ENCODE measurements at regions not wholly inside any gene's neighbourhood (a gene's known extent, or its start where the extent isn't known, plus 50 kb on each side); places are given as distances from the start of the nearest gene placed in this dataset.

- no peaks in the 10 kb centered on the region for H3K27me3 ChIP-seq (ENCODE audit: insufficient read depth, low read length)
- H3T11ph ChIP-seq (ENCODE audit: low read length) = no peak overlapping the region
- H4K20me1 ChIP-seq (ENCODE audit: control insufficient read depth, insufficient read depth, insufficient read length) = no peaks in the 10 kb centered on the region
- no peak overlapping the region for H3K56ac ChIP-seq (ENCODE audit: insufficient read length, low read depth, low read length)
- H3K18ac ChIP-seq (ENCODE audit: insufficient read length, low read depth, low read length) = no peak overlapping the region
- H3K36me3 Mint-ChIP-seq (ENCODE audit: insufficient read depth in 1 of 3, low read depth in 3 of 3) = peaks cover 0 to 2% (median 0%) of the 10 kb centered on the region in 3 experiments; a peak in 3 of 7 replicates
- H3K4me2 ChIP-seq (ENCODE audit: insufficient read depth, insufficient read length, low read length) = no peak overlapping the region
- no peak overlapping the region for H3K27ac ChIP-seq (ENCODE audit: insufficient read length, low read depth, low read length)
- H3K79me1 ChIP-seq (ENCODE audit: insufficient read depth, low read depth, low read length, poor library complexity, severe bottlenecking) = no peaks in the 10 kb centered on the region
- peaks cover 0 to 6% of the 10 kb centered on the region in 2 experiments; a peak in 4 of 5 replicates for H3K9me3 Mint-ChIP-seq
- no peak for DNase-seq
- no peak overlapping the region for H2AK5ac ChIP-seq (ENCODE audit: insufficient read length, low read length)
- no peak for TF ChIP-seq CTCF (conservative IDR thresholded peaks at IDR 0.05)
- no peak overlapping the region for H3K14ac ChIP-seq (ENCODE audit: insufficient read depth, low read length)
- no peaks in the 10 kb centered on the region for H3K79me2 ChIP-seq (ENCODE audit: insufficient read depth, low read length)
- no peak overlapping the region for H3K4ac ChIP-seq (ENCODE audit: low read depth, low read length)
- H2AFZ ChIP-seq (ENCODE audit: low read length) = no peak overlapping the region
- H2BK5ac ChIP-seq (ENCODE audit: insufficient read length, low read length) = no peak overlapping the region
- no peak overlapping the region for H2BK20ac ChIP-seq (ENCODE audit: low read depth, low read length, poor library complexity, severe bottlenecking)
- no peak overlapping the region for H2BK15ac ChIP-seq (ENCODE audit: low read depth, low read length)
- no peak overlapping the region for H4K5ac ChIP-seq (ENCODE audit: insufficient read length, low read depth, low read length)
- no peaks in the 10 kb centered on the region for H3K27me3 Mint-ChIP-seq (ENCODE audit: low read depth)
- no peaks in the 10 kb centered on the region for H3K4me1 ChIP-seq (ENCODE audit: insufficient read depth, low read length)
- H3K27ac Mint-ChIP-seq = no peak overlapping the region
- no peaks in the 10 kb centered on the region for H3K9me3 ChIP-seq (ENCODE audit: control insufficient read depth, low read depth, low read length)
- H3K9ac ChIP-seq (ENCODE audit: extremely low read depth, insufficient read length, low read length) = no peak overlapping the region
- H4K91ac ChIP-seq (ENCODE audit: insufficient read length, low read depth, low read length) = no peak overlapping the region
- no peak overlapping the region for H3K23ac ChIP-seq (ENCODE audit: insufficient read length, low read depth, low read length)
- no peaks in the 10 kb centered on the region for H3K23me2 ChIP-seq (ENCODE audit: insufficient read length, low read depth, low read length, poor library complexity, severe bottlenecking)
- no peak overlapping the region for H2BK120ac ChIP-seq (ENCODE audit: low read depth, low read length, poor library complexity, severe bottlenecking)
- no peak overlapping the region for H3K4me3 Mint-ChIP-seq
- no peak overlapping the region for H2BK12ac ChIP-seq (ENCODE audit: insufficient read length, low read depth, low read length)
- peaks cover 0 to 4% of the 10 kb centered on the region in 2 experiments; a peak in 1 of 4 replicates for H3K4me1 Mint-ChIP-seq
- H4K8ac ChIP-seq (replicated peaks; ENCODE audit: insufficient read length, low read depth, low read length) = no peak overlapping the region
- no CpG with 5 or more reads among the region's 2 CpGs for WGBS (ENCODE audit: extremely low coverage, insufficient read length, low lambda C conversion rate)
These were observed 133.1 kb upstream of the RIPOR2 start for GRCh38 chr6:25068866-25069265.

Measured in H9 (cell line).